ENCODE measurements at regions not wholly inside any gene's neighbourhood (a gene's known extent, or its start where the extent isn't known, plus 50 kb on each side); places are given as distances from the start of the nearest gene placed in this dataset.

- Histone ChIP-seq H3K9me3 (ENCODE audit: control insufficient read depth, insufficient read depth, low read length) (no peaks in the 10 kb centered on the region), H3K4me1 (ENCODE audit: control insufficient read depth, insufficient read depth, low read length) (no peaks in the 10 kb centered on the region), H3K36me3 (ENCODE audit: control insufficient read depth, insufficient read depth, low read length) (no peaks in the 10 kb centered on the region), H3K27ac (ENCODE audit: low read length) (no peak overlapping the region), H3K27me3 (ENCODE audit: control insufficient read depth, insufficient read depth, low read length) (no peaks in the 10 kb centered on the region), H3K4me3 (ENCODE audit: low read length) (no peak overlapping the region)
- WGBS (ENCODE audit: insufficient coverage, insufficient read length): no CpG with 5 or more reads among the region's 2 CpGs
- no peak for DNase-seq (ENCODE audit: low read depth, low spot score)
These were observed 179.6 kb upstream of the HTR2A start for GRCh38 chr13:47076500-47076899.

- Histone ChIP-seq H3K4me3 (ENCODE audit: low read length) (no peak overlapping the region), H3K27ac (ENCODE audit: low read length) (no peak overlapping the region), H3K36me3 (ENCODE audit: control insufficient read depth, insufficient read depth, low read length) (no peaks in the 10 kb centered on the region), H3K4me1 (ENCODE audit: control insufficient read depth, insufficient read depth, low read length) (peaks cover 1% of the 10 kb centered on the region; the same call in 1 of the 2 replicates), H3K27me3 (ENCODE audit: control insufficient read depth, insufficient read depth, low read length) (no peaks in the 10 kb centered on the region), H3K9me3 (ENCODE audit: control insufficient read depth, insufficient read depth, low read length) (no peaks in the 10 kb centered on the region)
- WGBS (ENCODE audit: insufficient coverage, insufficient read length): no CpG with 5 or more reads among the region's 3 CpGs
- DNase-seq (ENCODE audit: low read depth, low spot score): no peak
These were observed 172.3 kb upstream of the HTR2A start for GRCh38 chr13:47069133-47069532.

- H3K4me3 ChIP-seq (ENCODE audit: low read length): no peak overlapping the region
- H3K9me3 ChIP-seq (ENCODE audit: control insufficient read depth, insufficient read depth, low read length): no peaks in the 10 kb centered on the region
- peaks cover 1% of the 10 kb centered on the region; the same call in 1 of the 2 replicates for H3K4me1 ChIP-seq (ENCODE audit: control insufficient read depth, insufficient read depth, low read length)
- no peak overlapping the region for H3K27ac ChIP-seq (ENCODE audit: low read length)
- no peaks in the 10 kb centered on the region for H3K36me3 ChIP-seq (ENCODE audit: control insufficient read depth, insufficient read depth, low read length)
- H3K27me3 ChIP-seq (ENCODE audit: control insufficient read depth, insufficient read depth, low read length): no peaks in the 10 kb centered on the region
- DNase-seq (ENCODE audit: low read depth, low spot score): no peak
- WGBS (ENCODE audit: insufficient coverage, insufficient read length): no CpG with 5 or more reads among the region's 3 CpGs
These were observed 170.5 kb upstream of the HTR2A start for GRCh38 chr13:47067306-47067705.

DNA sequence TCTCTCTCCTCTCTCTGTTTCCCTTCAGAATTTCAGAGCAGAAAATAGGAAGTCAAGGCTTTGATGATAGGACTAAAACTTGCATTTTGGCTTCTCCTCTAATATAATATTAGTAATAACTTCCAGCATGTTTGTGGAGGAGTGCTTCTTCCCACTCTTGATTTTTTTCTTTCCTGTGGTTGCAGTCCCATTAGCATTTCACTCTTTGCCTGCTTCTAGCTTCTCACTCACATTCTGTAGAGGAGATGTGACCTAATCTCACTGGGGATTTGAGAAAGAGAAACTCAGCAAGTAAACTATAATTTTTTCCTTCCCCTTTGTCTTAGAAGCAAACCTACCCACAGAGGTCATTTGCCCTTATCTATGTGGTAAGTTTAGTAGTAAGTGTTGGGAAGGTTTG, 169.4 kb upstream of the HTR2A start:
- H3K27me3 ChIP-seq (ENCODE audit: control insufficient read depth, insufficient read depth, low read length): no peaks in the 10 kb centered on the region

GRCh38 chr13:47064381-47064780, 167.5 kb upstream of the HTR2A start:
- Histone ChIP-seq H3K4me1 (ENCODE audit: control insufficient read depth, insufficient read depth, low read length) (peaks cover 1% of the 10 kb centered on the region; the same call in 1 of the 2 replicates), H3K27me3 (ENCODE audit: control insufficient read depth, insufficient read depth, low read length) (no peaks in the 10 kb centered on the region), H3K4me3 (ENCODE audit: low read length) (no peak overlapping the region), H3K9me3 (ENCODE audit: control insufficient read depth, insufficient read depth, low read length) (no peaks in the 10 kb centered on the region), H3K27ac (ENCODE audit: low read length) (no peak overlapping the region), H3K36me3 (ENCODE audit: control insufficient read depth, insufficient read depth, low read length) (no peaks in the 10 kb centered on the region)
- DNase-seq (ENCODE audit: low read depth, low spot score): no peak
- no CpG with 5 or more reads among the region's 2 CpGs for WGBS (ENCODE audit: insufficient coverage, insufficient read length)

More for the DNA sequence above, 169.4 kb upstream of the HTR2A start:
- Histone ChIP-seq H3K4me1 (ENCODE audit: control insufficient read depth, insufficient read depth, low read length) (peaks cover 1% of the 10 kb centered on the region; the same call in 1 of the 2 replicates), H3K36me3 (ENCODE audit: control insufficient read depth, insufficient read depth, low read length) (no peaks in the 10 kb centered on the region), H3K9me3 (ENCODE audit: control insufficient read depth, insufficient read depth, low read length) (no peaks in the 10 kb centered on the region), H3K4me3 (ENCODE audit: low read length) (no peak overlapping the region), H3K27ac (ENCODE audit: low read length) (no peak overlapping the region)
- DNase-seq (ENCODE audit: low read depth, low spot score): no peak

GRCh38 chr13:47049276-47049989, 152.6 kb upstream of the HTR2A start:
- H3K4me1 ChIP-seq (ENCODE audit: control insufficient read depth, insufficient read depth, low read length): no peaks in the 10 kb centered on the region
- no peak for DNase-seq (ENCODE audit: low read depth, low spot score)
- no peak overlapping the region for H3K4me3 ChIP-seq (ENCODE audit: low read length)
- H3K27ac ChIP-seq (ENCODE audit: low read length): no peak overlapping the region
- H3K27me3 ChIP-seq (ENCODE audit: control insufficient read depth, insufficient read depth, low read length): no peaks in the 10 kb centered on the region
- H3K9me3 ChIP-seq (ENCODE audit: control insufficient read depth, insufficient read depth, low read length): no peaks in the 10 kb centered on the region
- no CpG with 5 or more reads among the region's 4 CpGs for WGBS (ENCODE audit: insufficient coverage, insufficient read length)
- no peaks in the 10 kb centered on the region for H3K36me3 ChIP-seq (ENCODE audit: control insufficient read depth, insufficient read depth, low read length)

- H3K4me1 ChIP-seq (ENCODE audit: control insufficient read depth, insufficient read depth, low read length): no peaks in the 10 kb centered on the region
- no peak for DNase-seq (ENCODE audit: low read depth, low spot score)
- no peaks in the 10 kb centered on the region for H3K9me3 ChIP-seq (ENCODE audit: control insufficient read depth, insufficient read depth, low read length)
- no CpG with 5 or more reads among the region's 2 CpGs for WGBS (ENCODE audit: insufficient coverage, insufficient read length)
- no peaks in the 10 kb centered on the region for H3K36me3 ChIP-seq (ENCODE audit: control insufficient read depth, insufficient read depth, low read length)
- no peak overlapping the region for H3K27ac ChIP-seq (ENCODE audit: low read length)
- H3K4me3 ChIP-seq (ENCODE audit: low read length): no peak overlapping the region
- no peaks in the 10 kb centered on the region for H3K27me3 ChIP-seq (ENCODE audit: control insufficient read depth, insufficient read depth, low read length)
These were observed 149.9 kb upstream of the HTR2A start for GRCh38 chr13:47046706-47047105.

- WGBS (ENCODE audit: insufficient coverage, insufficient read length): no CpG with 5 or more reads among the region's 2 CpGs
- Histone ChIP-seq H3K9me3 (ENCODE audit: control insufficient read depth, insufficient read depth, low read length) (no peaks in the 10 kb centered on the region), H3K27me3 (ENCODE audit: control insufficient read depth, insufficient read depth, low read length) (no peaks in the 10 kb centered on the region), H3K36me3 (ENCODE audit: control insufficient read depth, insufficient read depth, low read length) (no peaks in the 10 kb centered on the region), H3K4me3 (ENCODE audit: low read length) (no peak overlapping the region), H3K4me1 (ENCODE audit: control insufficient read depth, insufficient read depth, low read length) (no peaks in the 10 kb centered on the region), H3K27ac (ENCODE audit: low read length) (no peak overlapping the region)
- DNase-seq (ENCODE audit: low read depth, low spot score): no peak
These were observed 148.0 kb upstream of the HTR2A start for GRCh38 chr13:47044842-47045241.

GRCh38 chr13:47039106-47039505, 142.3 kb upstream of the HTR2A start:
- H3K27ac ChIP-seq (ENCODE audit: low read length): no peak overlapping the region
- no CpG with 5 or more reads among the region's 2 CpGs for WGBS (ENCODE audit: insufficient coverage, insufficient read length)
- no peaks in the 10 kb centered on the region for H3K9me3 ChIP-seq (ENCODE audit: control insufficient read depth, insufficient read depth, low read length)
- no peak overlapping the region for H3K4me3 ChIP-seq (ENCODE audit: low read length)
- no peaks in the 10 kb centered on the region for H3K27me3 ChIP-seq (ENCODE audit: control insufficient read depth, insufficient read depth, low read length)
- no peaks in the 10 kb centered on the region for H3K36me3 ChIP-seq (ENCODE audit: control insufficient read depth, insufficient read depth, low read length)
- 0 out of 2 replicates have a peak, but pooled peaks cover 1% of the 10 kb centered on the region for H3K4me1 ChIP-seq (ENCODE audit: control insufficient read depth, insufficient read depth, low read length)
- DNase-seq (ENCODE audit: low read depth, low spot score): no peak

DNA sequence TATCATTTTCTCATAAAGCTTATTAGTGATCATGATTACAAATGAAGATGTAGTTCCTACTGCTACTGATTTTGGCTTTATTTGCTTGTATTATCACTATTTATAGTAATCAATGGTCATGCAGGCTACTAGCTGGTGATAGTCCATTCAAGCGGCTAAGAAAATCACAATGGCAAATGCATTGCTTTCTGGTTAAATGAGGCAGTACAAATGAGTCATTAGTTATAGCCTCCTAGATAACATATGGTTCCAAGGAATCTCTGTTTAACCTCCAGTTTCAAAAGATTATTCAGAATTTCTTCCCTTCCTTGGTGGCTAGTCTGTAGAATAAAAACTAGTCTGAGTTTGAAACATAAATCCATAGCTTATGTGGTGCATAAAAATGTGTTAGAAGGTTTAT, 141.3 kb upstream of the HTR2A start:
- H3K4me3 ChIP-seq (ENCODE audit: low read length): no peak overlapping the region
- 0 out of 2 replicates have a peak, but pooled peaks cover 1% of the 10 kb centered on the region for H3K4me1 ChIP-seq (ENCODE audit: control insufficient read depth, insufficient read depth, low read length)
- DNase-seq (ENCODE audit: low read depth, low spot score): no peak
- no peaks in the 10 kb centered on the region for H3K9me3 ChIP-seq (ENCODE audit: control insufficient read depth, insufficient read depth, low read length)
- no peaks in the 10 kb centered on the region for H3K36me3 ChIP-seq (ENCODE audit: control insufficient read depth, insufficient read depth, low read length)
- H3K27ac ChIP-seq (ENCODE audit: low read length): no peak overlapping the region
- H3K27me3 ChIP-seq (ENCODE audit: control insufficient read depth, insufficient read depth, low read length): no peaks in the 10 kb centered on the region
- WGBS (ENCODE audit: insufficient coverage, insufficient read length): no CpG with 5 or more reads among the region's 1 CpG

Measured in iPS DF 6.9 (cell line).